Renal cortex interstitium (tissue), 11 donors: ENCODE measurements at regions not wholly inside any gene's neighbourhood (a gene's known extent, or its start where the extent isn't known, plus 50 kb on each side); places are given as distances from the start of the nearest gene placed in this dataset.

Experiments
- DNase-seq, 11 donors: peaks; one replicate each; pipeline ENCODE4 v3.0.0-alpha.2; 2013; ENCODE audit warnings: low read depth in 9 of 11, low spot score in 4 of 11; ENCODE audit errors: extremely low read depth in 1 of 11

- DNase-seq, result no peak
Measured at GRCh38 chr2:9108210-9108967, 98.2 kb upstream of the ASAP2 start.

GRCh38 chr2:9107168-9108025, 99.2 kb upstream of the ASAP2 start:
- DNase-seq, result no peak

DNA sequence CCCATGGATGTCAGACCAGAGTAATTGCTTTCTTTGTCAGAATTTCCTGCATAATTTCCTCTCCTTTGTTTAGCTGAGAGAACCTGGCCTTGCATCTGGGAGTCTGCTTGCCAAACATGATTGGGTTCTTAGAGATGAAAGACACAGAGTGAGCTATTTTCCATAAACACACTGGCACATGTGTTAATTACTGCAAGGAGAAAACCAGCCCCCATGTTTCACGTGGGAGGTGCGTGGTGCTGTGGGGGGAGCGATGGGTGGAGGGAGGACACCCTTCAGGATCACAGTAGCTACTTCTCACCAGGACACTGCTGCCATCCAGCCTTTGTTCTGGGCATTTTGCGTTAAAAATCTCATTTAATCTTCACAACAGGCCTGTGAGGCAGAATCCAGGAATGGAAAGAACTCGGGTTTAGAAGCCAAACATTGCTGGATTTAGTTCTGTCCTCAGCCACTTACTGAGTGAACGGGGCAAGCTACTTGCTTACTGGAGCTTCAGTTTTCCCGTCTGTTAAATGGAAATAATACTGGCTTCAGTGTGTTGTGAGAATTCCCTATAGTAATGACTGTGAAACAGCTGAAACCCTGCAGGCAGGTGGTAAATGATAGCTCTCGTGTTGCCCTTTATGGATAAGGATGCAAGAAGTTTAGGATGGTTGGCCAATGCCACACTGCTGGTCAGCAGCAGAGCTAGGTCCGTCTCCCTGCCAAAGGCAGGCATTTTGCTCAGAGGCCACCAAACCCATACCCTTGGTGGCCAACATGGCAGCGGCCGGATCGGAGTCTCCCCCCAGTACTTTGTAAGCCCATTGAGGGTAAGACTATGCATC, 100.1 kb upstream of the ASAP2 start:
- DNase-seq, result no peak

GRCh38 chr2:9105601-9106337, 100.8 kb upstream of the ASAP2 start:
- no peak for DNase-seq

GRCh38 chr2:9103663-9104277, 100.3 kb upstream of the MBOAT2 start:
- DNase-seq, result no peak

- DNase-seq, result peak in 4 of 11 donors; percentile 35 to 56 (median 52)
Measured at GRCh38 chr2:9102861-9103662, 99.6 kb upstream of the MBOAT2 start.

GRCh38 chr2:9101763-9102425, 98.4 kb upstream of the MBOAT2 start:
- no peak for DNase-seq

DNA sequence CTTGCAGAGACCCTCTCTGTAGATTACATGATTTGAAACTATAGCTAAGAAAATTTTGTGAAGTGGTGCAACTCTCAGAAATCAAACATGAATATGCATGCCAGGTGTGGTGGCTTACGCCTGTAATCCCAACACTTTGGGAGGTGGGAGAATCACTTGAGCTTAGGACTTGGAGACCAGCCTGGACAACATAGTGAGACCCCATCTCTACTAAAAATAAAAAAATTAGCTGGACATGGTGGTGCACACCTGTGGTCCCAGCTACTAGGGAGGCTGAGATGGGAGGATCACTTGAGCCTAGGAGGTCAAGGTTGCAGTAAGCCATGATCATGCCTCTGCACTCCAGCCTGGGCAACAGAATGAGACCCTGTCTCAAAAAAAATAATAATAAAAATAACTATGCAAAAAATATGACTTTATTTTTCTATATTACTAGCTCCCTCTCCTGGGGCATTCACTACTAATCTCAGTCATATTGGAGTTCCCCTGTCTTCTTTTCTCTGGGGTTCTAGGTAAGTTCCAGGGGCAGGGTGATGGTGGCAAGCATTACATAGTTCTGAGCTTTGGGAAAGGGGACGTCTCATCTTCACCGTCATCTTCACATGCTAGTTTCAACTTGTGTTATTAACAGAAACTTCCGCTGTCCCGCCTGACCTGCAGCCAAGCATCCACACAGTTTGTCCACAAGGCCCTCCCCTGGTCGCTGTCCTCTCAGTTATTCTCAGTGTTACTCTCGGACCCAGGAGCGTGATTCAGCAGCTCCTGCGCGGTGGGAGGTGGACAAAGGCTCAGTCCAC, 96.8 kb upstream of the MBOAT2 start:
- no peak for DNase-seq

DNA sequence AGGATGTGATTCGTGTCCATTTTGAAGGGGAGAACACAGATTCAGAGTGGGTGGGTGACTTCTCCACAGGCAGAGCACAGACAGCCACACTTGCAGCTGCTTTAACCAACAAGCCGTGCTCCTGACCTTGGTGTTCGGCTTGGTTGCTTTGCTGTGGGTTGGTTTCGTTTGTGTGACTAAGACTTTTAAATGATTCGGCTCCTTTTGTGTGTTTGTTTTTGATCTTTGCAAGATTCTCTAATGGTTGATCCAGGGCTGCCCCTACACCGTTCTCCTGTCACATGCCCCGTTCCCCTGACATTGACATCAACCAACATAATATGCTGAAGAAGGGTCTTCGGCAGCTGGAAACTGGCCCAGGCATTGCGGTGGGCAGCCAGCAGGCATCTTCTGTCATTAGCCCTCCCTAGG, 95.9 kb upstream of the MBOAT2 start:
- no peak for DNase-seq

DNA sequence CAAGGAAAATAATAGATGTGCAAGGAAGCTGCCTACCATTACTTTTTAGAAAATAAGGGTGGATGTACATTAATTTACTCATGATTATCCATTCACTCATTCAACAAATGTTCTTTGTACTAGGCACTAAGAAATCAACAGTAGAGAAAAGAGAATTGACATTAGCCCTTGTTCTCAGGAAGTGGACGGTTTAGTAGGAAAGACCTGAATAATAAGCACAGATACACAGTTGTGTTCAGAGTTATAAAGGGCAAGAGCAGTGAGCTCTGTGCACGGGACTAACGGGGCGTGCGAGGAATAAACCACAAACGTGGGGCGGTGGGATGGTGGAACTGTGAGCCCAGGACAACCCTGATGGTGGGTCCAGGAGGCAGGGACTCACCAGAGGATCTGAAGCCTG, 94.4 kb upstream of the MBOAT2 start:
- no peak for DNase-seq

- DNase-seq, result no peak
Measured at GRCh38 chr2:9097239-9097638, 93.8 kb upstream of the MBOAT2 start.

GRCh38 chr2:9096761-9097160, 93.3 kb upstream of the MBOAT2 start:
- no peak for DNase-seq

- DNase-seq, result no peak
Measured at GRCh38 chr2:9095690-9096089, 92.2 kb upstream of the MBOAT2 start.

DNA sequence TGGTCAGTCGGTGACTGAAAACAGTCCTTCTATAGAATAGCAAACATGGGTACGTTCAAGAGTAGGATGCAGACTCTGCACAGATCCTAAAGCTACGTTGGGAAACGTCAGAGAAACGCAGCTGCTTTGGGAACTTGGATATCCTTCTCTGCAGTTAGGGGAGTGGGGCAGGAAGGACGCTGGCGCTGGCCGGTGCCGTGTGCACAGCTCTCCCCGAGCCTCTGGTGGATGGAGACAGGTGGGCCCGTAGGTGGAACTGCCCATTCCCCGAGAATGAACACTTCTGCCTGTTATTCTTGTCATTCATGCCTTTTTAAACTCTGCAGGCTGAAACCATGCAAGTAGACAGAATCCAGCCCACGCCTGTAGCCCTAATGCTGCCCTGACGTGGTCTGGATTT, 91.7 kb upstream of the MBOAT2 start:
- no peak for DNase-seq

- no peak for DNase-seq
Measured at GRCh38 chr2:9094117-9094516, 90.6 kb upstream of the MBOAT2 start.

- no peak for DNase-seq
Measured at GRCh38 chr2:9093324-9093723, 89.8 kb upstream of the MBOAT2 start.
